GM21360 (cell line): ENCODE measurements at regions not wholly inside any gene's neighbourhood (a gene's known extent, or its start where the extent isn't known, plus 50 kb on each side); places are given as distances from the start of the nearest gene placed in this dataset.
"Not testable (repeated sequence)": the region's sequence is repeated elsewhere in the genome, so short reads cannot be mapped to it uniquely, and the experiment has no call there.

Experiments
- ATAC-seq: cut with Tn5 transposase; IDR thresholded peaks from one replicate; pipeline ENCODE4 v1.9.1; 2021; ENCODE audit warnings: mild to moderate bottlenecking, moderate library complexity; ENCODE audit not compliant: unreplicated experiment

- ATAC-seq: no peak
Measured at GRCh38 chr1:228846952-228847351, 111.7 kb downstream of the RHOU start.

- not testable (repeated sequence) for ATAC-seq
Measured at GRCh38 chr1:228847451-228847850, 112.2 kb downstream of the RHOU start.

GRCh38 chr1:228848406-228848805, 113.1 kb downstream of the RHOU start:
- ATAC-seq: no peak

GRCh38 chr1:228849011-228849541, 113.8 kb downstream of the RHOU start:
- no peak for ATAC-seq

GRCh38 chr1:228850141-228851100, 115.1 kb downstream of the RHOU start:
- no peak for ATAC-seq

- no peak for ATAC-seq
Measured at GRCh38 chr1:228851193-228851592, 115.9 kb downstream of the RHOU start.

GRCh38 chr1:228851618-228852017, 116.3 kb downstream of the RHOU start:
- ATAC-seq: no peak

GRCh38 chr1:228852024-228852423, 116.7 kb downstream of the RHOU start:
- no peak for ATAC-seq

GRCh38 chr1:228852511-228853088, 117.3 kb downstream of the RHOU start:
- ATAC-seq: no peak

GRCh38 chr1:228853191-228853590, 117.9 kb downstream of the RHOU start:
- no peak for ATAC-seq

- ATAC-seq: no peak
Measured at GRCh38 chr1:228853637-228854036, 118.4 kb downstream of the RHOU start.

GRCh38 chr1:228854907-228855306, 119.6 kb downstream of the RHOU start:
- ATAC-seq: no peak

GRCh38 chr1:228857611-228858010, 122.3 kb downstream of the RHOU start:
- ATAC-seq: no peak

GRCh38 chr1:228860911-228861831, 125.9 kb downstream of the RHOU start:
- no peak for ATAC-seq

GRCh38 chr1:228861832-228862180, 126.5 kb downstream of the RHOU start:
- no peak for ATAC-seq

- ATAC-seq: no peak
Measured at GRCh38 chr1:228862542-228863505, 127.5 kb downstream of the RHOU start.

GRCh38 chr1:228863776-228864175, 128.5 kb downstream of the RHOU start:
- no peak for ATAC-seq

GRCh38 chr1:228865627-228866330, 130.5 kb downstream of the RHOU start:
- ATAC-seq: no peak

- no peak for ATAC-seq
Measured at GRCh38 chr1:228866468-228866867, 131.2 kb downstream of the RHOU start.
